ENCODE measurements at regions not wholly inside any gene's neighbourhood (a gene's known extent, or its start where the extent isn't known, plus 50 kb on each side); places are given as distances from the start of the nearest gene placed in this dataset.
A peak's percentile ranks its signal among the peaks of the same experiment; 100 is the strongest.

DNA sequence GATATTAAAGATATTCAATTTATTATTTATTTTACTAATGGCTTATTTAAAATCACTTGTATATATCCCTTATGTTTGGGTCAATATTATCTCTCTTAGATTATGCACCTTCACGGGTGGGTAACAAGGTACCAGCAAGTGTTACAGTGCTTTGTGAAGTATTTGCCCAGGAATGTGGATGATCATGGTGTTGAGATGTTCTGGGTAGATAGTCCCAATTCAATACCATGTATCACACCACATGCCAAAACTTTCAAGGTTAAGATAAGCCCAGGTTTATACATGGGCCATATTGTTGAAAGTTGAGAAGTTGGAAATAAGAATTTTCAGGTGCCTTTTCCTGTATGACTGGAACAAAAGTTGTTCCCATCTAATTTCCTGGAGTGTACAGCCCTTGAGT is 131.3 kb upstream of the RASSF8 start:
- DNase-seq (ENCODE audit: low read depth), result no peak

DNA sequence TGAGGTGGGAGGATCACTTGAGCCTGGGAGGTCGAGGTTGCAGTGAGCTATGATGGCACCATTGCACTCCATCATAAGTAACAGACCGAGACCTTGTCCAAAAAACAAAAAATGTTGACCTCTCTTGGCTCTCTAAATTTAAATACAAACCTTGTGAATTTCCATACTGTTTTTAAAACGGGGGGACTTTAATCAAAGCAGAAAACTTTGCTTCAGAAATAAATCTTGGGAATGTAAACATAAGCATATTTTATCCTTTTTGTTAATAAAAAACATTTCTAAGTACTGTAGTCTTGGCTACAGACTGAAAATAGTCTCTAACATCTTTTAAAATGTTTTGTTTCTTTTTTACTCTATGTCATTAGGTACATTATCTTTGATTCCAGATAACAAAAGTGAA is 130.7 kb upstream of the RASSF8 start:
- DNase-seq (ENCODE audit: low read depth), result no peak

DNA sequence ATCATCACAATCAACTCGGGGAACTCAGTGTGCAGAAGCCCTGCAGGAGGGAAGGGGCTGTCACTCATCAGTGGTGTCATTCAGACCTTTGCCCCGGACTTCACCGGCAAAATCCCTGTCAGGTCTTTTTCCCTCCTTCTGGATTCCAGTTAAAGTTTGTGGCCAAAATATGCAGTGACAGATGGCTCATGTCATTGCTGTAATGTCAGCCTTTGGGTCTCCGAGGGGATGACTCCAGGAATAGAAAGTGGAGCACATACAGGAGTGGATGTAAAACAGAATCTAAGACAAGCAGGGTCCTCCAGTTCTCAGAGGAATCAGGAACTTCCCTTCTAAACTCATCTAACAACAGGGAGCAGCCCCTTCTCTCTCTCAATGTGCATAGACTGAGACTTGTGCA is 130.3 kb upstream of the RASSF8 start:
- no peak for DNase-seq (ENCODE audit: low read depth)

DNA sequence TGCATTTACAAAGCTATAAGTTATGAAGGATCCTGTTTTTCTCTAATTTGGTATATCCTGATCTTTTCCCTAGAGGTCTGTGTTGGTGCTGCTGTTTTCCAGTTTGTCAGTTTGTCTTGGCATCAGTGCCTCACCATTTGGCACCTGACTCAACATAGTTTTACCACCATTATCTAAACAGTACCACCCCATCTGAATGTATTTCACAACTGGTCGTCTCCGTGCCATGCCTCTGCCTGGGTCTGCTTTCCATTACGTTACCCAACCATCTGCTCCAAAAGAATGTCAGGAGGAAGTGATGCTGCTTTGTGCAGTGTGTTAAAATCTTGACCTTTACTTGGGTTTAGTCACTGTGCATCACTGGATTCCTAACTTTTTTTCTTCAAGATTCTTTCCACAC is 129.3 kb upstream of the RASSF8 start:
- DNase-seq (ENCODE audit: low read depth), result peak; percentile 87

DNA sequence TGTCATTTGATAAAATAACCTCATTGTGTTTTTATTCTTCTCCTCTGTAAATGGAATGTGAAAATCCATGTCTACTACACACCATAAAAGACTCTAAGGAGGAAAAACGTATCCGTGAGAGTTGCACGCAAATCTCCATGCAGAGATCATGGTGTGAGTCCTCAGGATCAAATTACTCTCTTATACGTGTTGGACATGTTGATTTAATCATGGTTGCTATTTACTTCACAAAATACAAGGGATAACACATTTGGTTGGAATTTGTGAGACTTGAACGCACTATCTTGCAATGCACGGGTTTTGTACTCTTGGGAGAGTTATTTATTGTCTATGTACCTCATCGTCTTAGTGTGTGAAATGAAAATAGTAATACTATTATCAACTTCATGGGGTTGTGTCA is 128.0 kb upstream of the RASSF8 start:
- no peak for DNase-seq (ENCODE audit: low read depth)

DNA sequence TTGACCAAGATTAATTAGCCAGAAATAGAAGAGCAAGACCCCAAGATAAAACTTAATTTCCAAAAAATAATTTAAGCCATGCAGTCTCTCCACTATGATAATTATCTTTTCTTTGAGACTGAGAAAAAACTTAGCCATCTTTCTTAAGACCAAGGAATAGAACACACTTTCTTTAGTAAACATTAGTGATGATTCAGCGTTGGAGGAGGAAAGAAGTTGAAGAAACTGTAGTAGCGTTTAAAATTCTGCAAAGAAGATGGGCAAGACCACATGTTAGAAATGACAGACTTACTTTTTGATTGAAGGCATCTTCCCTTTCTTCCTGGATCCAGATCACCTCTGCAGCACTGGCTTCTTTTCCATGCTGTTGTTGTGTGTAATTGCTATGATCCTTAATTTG is 124.8 kb upstream of the RASSF8 start:
- DNase-seq (ENCODE audit: low read depth), result peak; percentile 13

DNA sequence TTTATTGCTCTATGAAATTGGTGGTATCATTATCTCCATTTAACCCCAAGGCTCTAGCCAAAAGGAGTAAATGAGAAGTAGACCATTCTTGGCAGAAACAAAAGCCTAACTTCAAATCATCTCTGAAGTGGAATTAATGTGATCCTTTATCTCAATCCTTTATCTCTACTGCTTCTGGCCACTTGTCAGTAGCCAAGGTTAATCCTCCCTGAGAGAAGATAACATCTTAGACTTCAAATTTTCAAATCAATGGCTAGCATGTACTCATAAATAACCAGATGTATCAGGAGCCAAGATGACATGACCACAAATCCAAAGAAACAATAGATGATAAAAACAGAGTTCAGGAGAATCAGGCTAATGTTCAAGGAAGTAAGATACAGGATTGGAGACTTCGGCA is 123.1 kb upstream of the RASSF8 start:
- DNase-seq (ENCODE audit: low read depth), result no peak

DNA sequence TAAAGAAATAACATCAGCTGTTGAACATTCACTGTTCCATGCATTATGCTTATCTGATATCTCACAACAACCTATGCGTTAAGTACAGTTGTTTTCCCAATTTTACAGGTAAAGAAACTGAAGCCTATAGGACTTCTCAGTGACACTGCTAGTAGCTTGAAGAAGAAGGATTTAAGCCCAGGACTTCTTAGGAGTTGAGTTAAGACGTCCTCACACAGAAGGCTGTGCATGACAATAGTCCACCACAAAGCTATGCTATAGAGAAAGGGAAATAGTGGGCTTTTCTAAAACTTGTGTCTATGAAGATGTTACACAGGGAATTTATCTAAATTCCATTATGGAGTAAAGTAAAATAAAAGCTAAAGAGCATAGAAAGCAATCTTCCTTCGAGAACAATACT is 120.5 kb upstream of the RASSF8 start:
- DNase-seq (ENCODE audit: low read depth), result no peak

DNA sequence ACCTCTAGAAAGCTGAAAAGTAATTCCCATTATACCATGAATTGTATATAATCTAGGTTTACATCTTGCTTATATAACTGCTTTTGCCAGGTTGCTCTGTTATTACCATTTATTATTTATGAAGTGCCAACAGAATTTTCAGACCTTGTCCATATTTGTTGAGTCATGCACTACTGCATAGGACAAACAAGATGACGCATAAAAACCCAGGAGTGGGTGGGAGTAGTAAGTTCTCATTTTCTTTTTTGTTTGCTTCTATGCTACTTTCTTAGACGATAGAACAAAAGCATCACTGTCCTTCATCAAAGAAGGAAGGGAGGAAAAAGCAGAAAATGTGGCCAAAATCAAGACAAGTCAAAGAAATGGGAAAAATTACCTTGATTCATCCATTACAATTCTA is 119.0 kb upstream of the RASSF8 start:
- DNase-seq (ENCODE audit: low read depth), result peak; percentile 54

DNA sequence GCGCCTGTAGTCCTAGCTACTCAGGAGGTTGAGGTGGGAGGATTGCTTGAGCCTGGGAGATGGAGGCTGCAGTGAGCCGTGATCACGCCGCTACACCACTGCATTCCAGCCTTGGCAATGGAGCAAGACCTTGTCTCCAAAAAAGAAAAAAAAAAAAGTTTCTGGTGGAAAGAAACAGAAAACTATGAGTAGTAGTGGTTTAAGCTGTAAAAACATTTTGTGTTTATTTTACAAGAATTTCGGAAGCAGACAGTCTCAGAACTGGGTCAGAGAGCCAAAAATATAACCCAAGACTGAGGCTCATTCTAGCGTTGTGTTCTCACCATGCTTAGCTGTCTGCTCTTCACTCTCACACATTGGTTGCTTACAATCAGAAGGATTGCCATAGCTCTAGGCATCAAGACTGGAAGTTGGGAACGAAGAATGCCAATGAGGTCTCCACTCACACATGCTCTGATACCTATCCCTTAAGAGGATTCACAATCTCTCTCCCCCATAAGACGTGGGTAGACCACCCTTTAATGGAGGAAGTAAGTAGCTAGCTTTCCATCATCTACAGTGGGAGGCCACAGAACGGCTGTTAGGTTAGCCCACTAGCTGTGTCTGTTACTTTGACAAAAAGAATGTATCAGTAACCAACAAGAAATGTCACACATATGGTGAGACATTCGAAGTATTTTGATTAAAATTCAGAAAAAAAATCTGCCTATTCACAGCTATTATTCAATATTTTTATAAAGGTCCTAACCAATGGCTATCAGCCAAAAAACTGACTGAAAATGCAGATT is 117.6 kb upstream of the RASSF8 start:
- no peak for DNase-seq (ENCODE audit: low read depth)

DNA sequence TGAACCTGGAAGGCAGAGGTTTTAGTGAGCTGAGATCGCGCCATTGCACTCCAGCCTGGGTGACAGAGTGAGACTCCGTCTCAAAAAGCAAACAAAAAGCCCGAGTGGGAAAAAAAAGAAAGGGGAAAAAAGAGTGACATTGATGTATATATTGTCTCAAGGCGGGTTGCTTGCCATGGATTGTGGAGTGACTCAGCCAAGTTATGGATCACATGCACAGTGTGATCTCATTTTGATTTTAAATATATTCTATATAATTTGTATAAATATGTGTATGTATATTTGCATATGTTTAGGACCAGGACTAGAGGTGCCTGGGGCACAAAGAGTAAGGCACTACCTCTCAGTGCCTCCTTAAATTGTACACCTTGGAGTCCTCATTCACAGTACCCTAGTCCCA is 116.2 kb upstream of the RASSF8 start:
- no peak for DNase-seq (ENCODE audit: low read depth)

DNA sequence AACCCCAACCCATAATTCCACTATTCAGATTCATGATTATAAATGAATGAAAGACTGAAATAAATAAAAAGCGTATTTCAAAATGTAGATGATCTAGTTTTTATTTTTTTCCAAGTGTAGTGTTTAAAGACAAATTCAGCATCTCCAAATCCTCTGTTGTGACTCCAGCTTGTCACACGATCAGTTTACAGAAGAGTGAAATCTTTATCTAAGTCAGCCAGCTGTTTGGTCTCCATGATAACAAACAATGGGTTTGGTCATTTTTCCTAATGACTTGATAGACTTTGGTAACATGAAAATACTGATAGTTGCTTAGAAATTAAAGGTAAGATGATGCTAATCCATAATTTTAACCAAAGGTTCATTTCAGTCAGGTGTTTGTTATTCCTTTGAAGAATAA is 114.5 kb upstream of the RASSF8 start:
- DNase-seq (ENCODE audit: low read depth), result no peak

DNA sequence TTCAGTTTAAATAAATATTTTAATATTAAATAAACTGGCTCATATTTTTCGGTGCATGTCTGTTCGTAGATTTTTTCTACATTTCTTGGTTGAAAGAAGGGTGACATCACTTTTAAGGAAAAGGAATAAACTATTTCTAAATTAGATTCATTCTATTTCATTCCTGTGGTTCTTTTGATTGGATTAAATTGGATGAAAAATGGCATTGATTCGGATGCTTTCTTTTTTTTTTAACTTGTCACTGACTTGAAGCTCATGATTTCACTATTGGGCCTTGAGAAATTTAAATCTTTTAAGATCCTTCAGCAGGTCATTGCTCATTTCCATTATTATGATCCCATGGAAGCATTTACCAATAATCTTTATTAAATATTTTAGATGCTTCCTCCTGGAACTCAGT is 113.1 kb upstream of the RASSF8 start:
- no peak for DNase-seq (ENCODE audit: low read depth)

DNA sequence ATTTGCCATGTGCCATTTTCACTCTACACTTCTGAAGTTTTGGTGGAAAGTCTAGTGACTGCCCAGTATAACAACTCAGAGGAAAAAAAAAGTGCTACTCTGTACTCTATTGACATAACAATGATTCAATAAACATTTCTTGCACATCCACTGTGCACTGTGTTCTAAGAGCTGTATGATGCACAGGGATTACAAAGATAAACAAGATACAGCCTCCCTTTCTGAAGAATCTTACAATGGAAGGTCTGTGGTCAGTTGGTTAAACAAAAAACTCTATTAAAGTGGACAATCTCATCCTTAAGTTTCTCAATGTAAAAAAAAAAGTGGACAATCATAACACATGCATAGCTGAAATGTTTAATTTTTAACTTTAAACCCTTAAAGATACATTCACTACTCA is 105.7 kb upstream of the RASSF8 start:
- DNase-seq (ENCODE audit: low read depth), result peak; percentile 10

DNA sequence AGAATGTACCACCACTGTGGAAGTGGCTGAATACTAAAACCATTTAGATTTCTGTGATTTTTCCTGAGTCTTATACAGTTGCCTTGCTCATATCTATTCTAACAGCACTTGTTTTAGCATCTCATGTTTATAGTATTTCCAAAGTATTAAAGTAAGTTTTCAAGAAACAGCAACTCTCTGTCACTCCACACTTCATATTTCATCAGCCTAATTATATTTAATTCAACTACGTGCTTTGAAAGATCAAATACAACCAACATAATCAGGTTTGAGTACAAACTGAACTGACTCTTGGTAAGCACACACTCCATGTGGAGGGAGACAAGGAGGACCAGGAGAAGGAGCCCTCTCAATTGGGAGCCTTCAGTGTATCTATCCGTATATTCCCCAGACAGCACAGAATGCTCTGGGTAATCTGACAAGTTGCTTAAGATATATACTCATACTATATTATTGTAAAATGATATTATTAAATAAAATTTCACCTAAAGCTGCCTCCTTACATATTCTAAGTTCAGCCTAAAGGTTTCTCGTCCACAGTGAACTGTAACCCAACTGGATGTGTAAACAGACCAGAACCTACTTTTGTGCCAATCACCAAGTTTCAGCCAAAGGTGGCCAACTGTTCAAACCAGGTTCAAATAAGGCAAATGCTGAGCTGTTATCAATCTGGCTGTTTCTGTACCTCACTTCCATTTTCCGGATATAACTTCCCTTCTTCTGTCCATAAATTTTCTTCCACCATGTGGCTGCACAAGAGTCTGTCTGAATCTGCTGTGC is 105.0 kb upstream of the RASSF8 start:
- no peak for DNase-seq (ENCODE audit: low read depth)

DNA sequence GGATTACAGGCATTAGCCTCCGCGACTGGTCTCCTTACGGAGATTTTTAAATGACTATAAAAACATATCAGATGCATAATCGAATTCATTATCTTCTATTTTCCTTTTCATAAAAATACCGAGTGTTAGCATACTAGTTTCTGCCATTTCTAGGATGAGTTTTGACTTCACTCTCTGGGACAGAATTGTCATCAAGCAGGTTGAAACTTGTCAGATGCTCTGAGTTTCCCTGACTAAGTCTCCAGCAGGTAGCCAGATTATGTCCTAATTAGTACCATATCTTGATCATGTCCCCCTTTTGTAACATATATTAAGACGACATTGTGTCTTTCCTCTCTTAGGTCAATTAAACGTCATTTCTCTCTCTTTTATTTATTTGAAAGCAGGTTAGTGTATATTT is 103.5 kb upstream of the RASSF8 start:
- no peak for DNase-seq (ENCODE audit: low read depth)

DNA sequence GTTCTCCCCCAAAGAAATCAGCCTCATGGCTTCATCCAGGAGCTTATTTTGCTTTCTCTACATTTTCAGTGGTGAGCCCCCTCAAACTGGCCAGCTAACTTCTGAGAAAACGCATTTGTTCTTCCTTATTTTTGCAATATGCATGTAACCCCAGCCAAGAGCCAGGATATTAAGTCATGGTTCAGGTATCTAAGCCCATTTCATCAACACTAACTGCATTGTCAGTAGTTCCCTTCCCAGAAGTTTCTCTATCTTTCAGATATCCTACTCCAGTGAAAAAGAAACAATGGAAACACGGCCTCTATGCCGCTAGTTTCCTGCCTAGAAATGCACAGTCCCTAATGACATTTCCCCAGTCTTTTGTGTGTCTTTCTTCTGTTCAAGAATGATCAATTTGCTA is 102.8 kb upstream of the RASSF8 start:
- DNase-seq (ENCODE audit: low read depth), result no peak

DNA sequence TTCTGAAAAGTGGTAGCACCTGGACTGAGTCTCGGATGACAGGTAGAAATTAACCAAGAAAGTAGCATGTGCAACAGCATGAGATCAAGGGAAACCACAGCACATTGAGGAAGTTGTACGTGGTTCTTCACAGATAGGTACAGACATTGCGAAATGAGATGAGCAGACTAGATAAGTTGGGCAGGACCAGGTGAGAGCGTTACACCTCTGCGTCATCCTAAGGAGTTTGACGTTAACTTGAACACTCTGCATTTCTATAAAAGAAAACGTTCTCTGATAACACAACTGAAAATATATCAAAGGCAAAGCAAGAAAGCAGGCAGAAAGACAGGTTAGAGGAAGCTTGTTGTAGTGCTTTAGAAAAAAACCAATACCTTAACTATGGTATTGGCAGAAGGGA is 98.5 kb upstream of the RASSF8 start:
- no peak for DNase-seq (ENCODE audit: low read depth)

DNA sequence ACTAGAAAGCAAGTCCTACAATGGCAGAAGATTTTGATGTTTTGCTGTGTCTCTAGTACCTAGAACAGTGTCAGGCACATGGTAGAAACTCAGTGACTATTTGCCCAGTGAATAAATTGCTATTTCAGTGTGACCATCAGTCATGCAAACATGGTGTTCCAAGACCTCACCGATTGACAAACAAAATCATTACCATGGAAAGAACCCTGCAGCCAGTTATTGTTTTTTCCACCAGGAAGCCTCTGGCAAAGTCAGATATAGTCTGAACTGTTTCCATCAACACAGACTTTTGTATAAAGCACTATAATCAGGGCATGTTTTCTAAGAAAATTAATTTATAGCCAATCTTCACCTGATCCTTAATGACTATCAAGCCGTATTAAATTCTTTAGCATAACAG is 97.3 kb upstream of the RASSF8 start:
- DNase-seq (ENCODE audit: low read depth), result no peak

DNA sequence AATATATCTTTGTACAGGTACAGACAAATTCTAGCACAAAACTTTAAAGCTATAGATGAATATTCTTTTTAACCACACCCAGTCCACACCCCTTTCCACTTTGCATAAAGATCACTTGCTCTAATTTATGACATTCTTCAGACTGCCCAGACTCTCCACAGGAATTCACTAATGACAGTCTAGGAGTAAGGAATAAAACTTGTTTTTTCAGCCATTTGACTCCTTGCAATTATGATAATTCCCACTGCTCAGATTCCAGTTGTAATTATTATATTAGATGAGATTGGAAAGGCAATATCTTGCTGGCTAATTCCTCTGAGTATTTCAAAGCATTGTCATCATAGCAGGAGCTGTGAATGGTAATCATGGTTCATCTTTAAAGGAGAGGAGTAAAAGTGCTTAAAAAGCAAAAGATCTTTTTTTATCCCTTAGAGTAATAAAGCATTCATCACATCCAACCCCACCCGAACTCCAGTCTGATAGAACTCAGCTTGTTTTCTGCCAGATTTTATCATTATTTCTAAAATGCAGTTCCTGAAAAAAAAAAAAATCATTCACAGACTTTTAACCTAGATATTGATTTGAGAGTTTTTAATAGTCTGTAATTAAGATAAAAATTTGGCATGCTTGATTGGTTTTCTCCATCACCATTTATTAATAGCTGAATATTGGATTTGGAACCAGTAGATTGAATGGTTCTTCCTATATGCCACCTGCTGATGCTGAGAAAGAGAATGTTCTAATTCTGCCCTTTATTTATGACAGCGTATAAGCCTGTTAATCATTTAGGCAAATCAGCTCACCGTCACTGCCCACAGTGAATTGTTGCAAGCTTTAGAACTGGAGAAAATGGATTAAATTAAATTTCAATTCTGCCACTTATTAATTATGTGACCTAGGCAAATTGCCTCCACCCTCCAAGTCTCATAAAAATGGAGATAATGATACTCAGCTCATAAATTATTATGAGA is 93.9 kb upstream of the RASSF8 start:
- DNase-seq (ENCODE audit: low read depth), result no peak

DNA sequence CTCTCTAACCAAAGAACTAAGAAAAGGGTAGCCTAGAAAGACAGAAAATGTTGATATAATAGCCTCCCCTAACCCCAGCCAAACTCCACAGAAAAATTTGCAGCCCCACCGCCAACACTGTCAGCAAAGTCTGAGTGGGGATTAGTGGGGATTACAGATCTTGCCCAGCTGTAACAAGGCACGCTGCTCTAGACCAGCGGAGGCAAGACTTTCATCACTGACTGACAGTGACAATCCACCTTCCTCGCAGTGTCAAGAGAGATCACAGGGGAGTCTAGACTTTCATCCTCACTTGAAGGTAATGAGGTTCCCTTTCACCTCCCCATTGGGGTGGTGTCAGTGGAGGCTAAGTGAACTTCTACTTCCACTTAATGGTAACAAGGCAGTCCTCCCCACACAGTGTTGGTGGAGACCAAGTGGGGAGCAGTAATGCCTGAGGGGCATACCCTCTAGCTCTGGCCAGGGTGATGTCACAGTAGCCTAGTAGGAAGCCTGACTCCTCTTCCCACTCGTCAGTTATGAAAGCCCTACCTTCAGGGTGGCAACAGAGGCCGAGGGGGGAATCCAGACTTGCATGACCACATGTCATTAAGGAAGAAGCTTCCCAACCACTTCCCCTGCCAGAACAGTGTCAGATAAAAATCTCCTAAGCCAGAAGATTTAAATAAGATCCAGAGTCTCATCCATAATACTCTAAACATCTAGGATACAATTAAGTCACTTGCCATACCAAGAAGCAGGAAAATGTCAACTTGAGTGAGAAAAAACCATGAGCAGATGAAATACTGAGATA is 91.7 kb upstream of the RASSF8 start:
- DNase-seq (ENCODE audit: low read depth), result peak; percentile 6

DNA sequence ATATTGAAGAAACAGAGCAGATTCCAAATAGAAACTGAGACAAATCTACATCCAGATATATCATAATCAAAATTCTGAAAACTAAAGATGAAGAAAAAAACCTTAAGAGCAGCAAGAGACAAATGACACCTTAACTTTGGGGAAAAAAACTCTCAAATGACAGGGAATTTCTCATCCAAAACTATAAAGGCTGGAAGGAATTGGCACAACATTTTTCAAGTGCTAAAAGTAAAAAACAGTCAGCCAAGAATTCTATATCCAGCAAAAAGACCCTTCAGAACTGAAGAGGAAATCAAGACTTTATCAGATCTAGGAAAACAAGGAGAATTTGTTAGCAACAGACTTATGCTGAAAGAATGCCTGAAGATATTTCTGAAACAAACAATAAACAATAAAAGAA is 90.3 kb upstream of the RASSF8 start:
- no peak for DNase-seq (ENCODE audit: low read depth)

Measured in ELR (cell line).